SK-N-SH treated with all-trans-retinoic acid at 6 μM for 48 hours (cell line): ENCODE measurements at regions not wholly inside any gene's neighbourhood (a gene's known extent, or its start where the extent isn't known, plus 50 kb on each side); places are given as distances from the start of the nearest gene placed in this dataset.

ENCODE experiments used
- ATAC-seq: fragments of 200-7000 bp; cut with Tn5 transposase; 3 replicates; pipeline ENCODE4 v1.9.1; 2020; ENCODE audit warnings: mild to moderate bottlenecking, moderate library complexity
- ARNTL ChIP-seq: fragments of 450-650 bp; formaldehyde crosslinking; IDR thresholded peaks from 2 replicates; pipeline ENCODE4 v1.5.0; 2020; ENCODE audit warnings: low read depth, mild to moderate bottlenecking, moderate library complexity, borderline replicate concordance
- BACH2 ChIP-seq: fragments of 250-450 bp; sonication (Bioruptor Pico); IDR thresholded peaks from 2 replicates; pipeline ENCODE4 v1.9.0; 2021; ENCODE audit warnings: mild to moderate bottlenecking, borderline replicate concordance
- CREB5 ChIP-seq: fragments of 250-450 bp; sonication (Bioruptor Pico); IDR thresholded peaks from 2 replicates; pipeline ENCODE4 v1.5.1; 2020; ENCODE audit warnings: low read depth, mild to moderate bottlenecking, moderate library complexity
- CSDC2 ChIP-seq: fragments of 250-450 bp; sonication (Bioruptor Pico); IDR thresholded peaks from 2 replicates; pipeline ENCODE4 v1.5.0; 2020; ENCODE audit warnings: mild to moderate bottlenecking, moderate library complexity
- CSRNP3 ChIP-seq: fragments of 250-450 bp; sonication (Bioruptor Pico); IDR thresholded peaks from 2 replicates; pipeline ENCODE4 v1.5.1; 2021; ENCODE audit warnings: mild to moderate bottlenecking, moderate library complexity
- ESRRG ChIP-seq: fragments of 250-450 bp; sonication (Bioruptor Pico); IDR thresholded peaks from 2 replicates; pipeline ENCODE4 v1.6.1; 2021; ENCODE audit warnings: mild to moderate bottlenecking
- GLIS3 ChIP-seq: fragments of 250-450 bp; sonication (Bioruptor Pico); IDR thresholded peaks from 2 replicates; pipeline ENCODE4 v1.5.0; 2020; ENCODE audit warnings: mild to moderate bottlenecking, moderate library complexity
- OSR1 ChIP-seq: fragments of 250-450 bp; sonication (Bioruptor Pico); IDR thresholded peaks from 2 replicates; pipeline ENCODE4 v1.8.0; 2022; ENCODE audit warnings: moderate library complexity, mild to moderate bottlenecking, inconsistent platforms
- PATZ1 ChIP-seq: fragments of 250-450 bp; sonication (Bioruptor Pico); IDR thresholded peaks from 2 replicates; pipeline ENCODE4 v1.8.0; 2020; ENCODE audit warnings: mild to moderate bottlenecking, moderate library complexity, borderline replicate concordance
- POU6F1 ChIP-seq: fragments of 250-450 bp; sonication (Bioruptor Pico); IDR thresholded peaks from 2 replicates; pipeline ENCODE4 v1.8.0; 2021; ENCODE audit warnings: low read depth, mild to moderate bottlenecking, moderate library complexity, borderline replicate concordance
- PPARA ChIP-seq: fragments of 250-450 bp; sonication (Bioruptor Pico); IDR thresholded peaks from 2 replicates; pipeline ENCODE4 v1.5.0; 2020; ENCODE audit warnings: mild to moderate bottlenecking, borderline replicate concordance
- RARB ChIP-seq: fragments of 250-450 bp; sonication (Bioruptor Pico); IDR thresholded peaks from 2 replicates; pipeline ENCODE4 v1.8.0; 2021; ENCODE audit warnings: mild to moderate bottlenecking, moderate library complexity
- SNAI2 ChIP-seq: fragments of 250-450 bp; sonication (Bioruptor Pico); IDR thresholded peaks from 2 replicates; pipeline ENCODE4 v1.5.0; 2020; ENCODE audit warnings: mild to moderate bottlenecking, moderate library complexity
- TCF4 ChIP-seq: fragments of 250-450 bp; sonication (Bioruptor Pico); IDR thresholded peaks from 2 replicates; pipeline ENCODE4 v1.8.0; 2021; ENCODE audit warnings: mild to moderate bottlenecking, moderate library complexity, borderline replicate concordance
- TOX ChIP-seq: fragments of 250-450 bp; sonication (Bioruptor Pico); IDR thresholded peaks from 2 replicates; pipeline ENCODE4 v1.8.0; 2021; ENCODE audit warnings: mild to moderate bottlenecking, moderate library complexity, borderline replicate concordance
- ZC3H10 ChIP-seq: fragments of 250-450 bp; sonication (Bioruptor Pico); IDR thresholded peaks from 2 replicates; pipeline ENCODE4 v1.5.1; 2021; ENCODE audit warnings: mild to moderate bottlenecking, moderate library complexity
- ZFP3 ChIP-seq: fragments of 250-450 bp; sonication (Bioruptor Pico); IDR thresholded peaks from 2 replicates; pipeline ENCODE4 v1.5.0; 2020; ENCODE audit warnings: mild to moderate bottlenecking, moderate library complexity
- ZFP30 ChIP-seq: fragments of 450-650 bp; formaldehyde crosslinking; IDR thresholded peaks from 2 replicates; pipeline ENCODE4 v1.5.0; 2022; ENCODE audit warnings: mild to moderate bottlenecking, moderate library complexity
- ZNF565 ChIP-seq: fragments of 450-650 bp; formaldehyde crosslinking; conservative IDR thresholded peaks from 2 replicates; pipeline ENCODE4 v1.5.0; 2020; ENCODE audit warnings: low read depth, mild to moderate bottlenecking, moderate library complexity
- ZNF70 ChIP-seq: fragments of 450-650 bp; formaldehyde crosslinking; IDR thresholded peaks from 2 replicates; pipeline ENCODE4 v1.5.0; 2020; ENCODE audit warnings: mild to moderate bottlenecking, moderate library complexity
- ZNF8 ChIP-seq: fragments of 450-650 bp; formaldehyde crosslinking; IDR thresholded peaks from 2 replicates; pipeline ENCODE4 v1.5.0; 2020; ENCODE audit warnings: mild to moderate bottlenecking, moderate library complexity
- TF ChIP-seq, protein P1 (sequence below): fragments of 250-450 bp; sonication (Bioruptor Pico); IDR thresholded peaks from 2 replicates; pipeline ENCODE4 v1.5.0; 2020; ENCODE audit warnings: mild to moderate bottlenecking, moderate library complexity

DNA sequence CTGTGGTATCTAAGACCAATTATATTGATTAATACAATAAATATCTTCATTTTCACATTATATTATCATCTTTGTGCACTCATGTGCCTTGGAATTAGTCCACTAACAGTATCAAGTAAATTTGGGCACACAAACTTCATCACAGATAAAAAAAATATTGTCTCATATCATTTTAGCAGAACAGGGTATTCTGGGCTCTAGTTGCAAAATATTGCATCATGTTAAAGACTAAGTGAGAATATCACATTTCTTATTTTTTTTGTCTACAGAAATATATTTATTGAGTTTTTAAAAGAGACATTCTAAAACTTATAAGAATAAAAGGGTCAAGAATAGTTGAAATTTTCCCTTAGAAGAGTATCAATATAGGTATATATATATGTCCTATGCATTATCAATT is 754.1 kb upstream of the MAN1A1 start:
- no peak for ATAC-seq

GRCh38 chr6:120096696-120097260 is 747.2 kb upstream of the MAN1A1 start:
- no peak; the same call in 2 of the 3 replicates for ATAC-seq
- TF ChIP-seq SNAI2 (CRISPR knock-in tag) (no peak), TOX (no peak), ZNF8 (CRISPR knock-in tag) (no peak), GLIS3 (no peak), CSRNP3 (CRISPR knock-in tag) (no peak), ZNF70 (CRISPR knock-in tag) (no peak), CSDC2 (CRISPR knock-in tag) (no peak), PATZ1 (CRISPR knock-in tag) (no peak), BACH2 (CRISPR knock-in tag) (no peak), ESRRG (CRISPR knock-in tag) (no peak), ARNTL (CRISPR knock-in tag) (no peak), ZFP30 (CRISPR knock-in tag) (no peak), RARB (CRISPR knock-in tag) (no peak), OSR1 (CRISPR knock-in tag) (no peak), ZFP3 (CRISPR knock-in tag) (no peak), POU6F1 (no peak), ZNF565 (no peak), ZC3H10 (CRISPR knock-in tag) (no peak), PPARA (CRISPR knock-in tag) (no peak)
- TF ChIP-seq, protein P1, sequence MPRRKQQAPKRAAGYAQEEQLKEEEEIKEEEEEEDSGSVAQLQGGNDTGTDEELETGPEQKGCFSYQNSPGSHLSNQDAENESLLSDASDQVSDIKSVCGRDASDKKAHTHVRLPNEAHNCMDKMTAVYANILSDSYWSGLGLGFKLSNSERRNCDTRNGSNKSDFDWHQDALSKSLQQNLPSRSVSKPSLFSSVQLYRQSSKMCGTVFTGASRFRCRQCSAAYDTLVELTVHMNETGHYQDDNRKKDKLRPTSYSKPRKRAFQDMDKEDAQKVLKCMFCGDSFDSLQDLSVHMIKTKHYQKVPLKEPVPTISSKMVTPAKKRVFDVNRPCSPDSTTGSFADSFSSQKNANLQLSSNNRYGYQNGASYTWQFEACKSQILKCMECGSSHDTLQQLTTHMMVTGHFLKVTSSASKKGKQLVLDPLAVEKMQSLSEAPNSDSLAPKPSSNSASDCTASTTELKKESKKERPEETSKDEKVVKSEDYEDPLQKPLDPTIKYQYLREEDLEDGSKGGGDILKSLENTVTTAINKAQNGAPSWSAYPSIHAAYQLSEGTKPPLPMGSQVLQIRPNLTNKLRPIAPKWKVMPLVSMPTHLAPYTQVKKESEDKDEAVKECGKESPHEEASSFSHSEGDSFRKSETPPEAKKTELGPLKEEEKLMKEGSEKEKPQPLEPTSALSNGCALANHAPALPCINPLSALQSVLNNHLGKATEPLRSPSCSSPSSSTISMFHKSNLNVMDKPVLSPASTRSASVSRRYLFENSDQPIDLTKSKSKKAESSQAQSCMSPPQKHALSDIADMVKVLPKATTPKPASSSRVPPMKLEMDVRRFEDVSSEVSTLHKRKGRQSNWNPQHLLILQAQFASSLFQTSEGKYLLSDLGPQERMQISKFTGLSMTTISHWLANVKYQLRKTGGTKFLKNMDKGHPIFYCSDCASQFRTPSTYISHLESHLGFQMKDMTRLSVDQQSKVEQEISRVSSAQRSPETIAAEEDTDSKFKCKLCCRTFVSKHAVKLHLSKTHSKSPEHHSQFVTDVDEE (CRISPR knock-in tag): no peak

More for the DNA sequence above, 754.1 kb upstream of the MAN1A1 start:
- no peak for TF ChIP-seq TOX
- TF ChIP-seq TCF4: no peak
- TF ChIP-seq ZNF8 (CRISPR knock-in tag): no peak
- no peak for TF ChIP-seq BACH2 (CRISPR knock-in tag)
- no peak for TF ChIP-seq GLIS3
- TF ChIP-seq CREB5 (CRISPR knock-in tag): no peak
- no peak for TF ChIP-seq ZNF70 (CRISPR knock-in tag)
- no peak for TF ChIP-seq POU6F1
- TF ChIP-seq ZC3H10 (CRISPR knock-in tag): no peak
- TF ChIP-seq ZNF565: no peak
